ENCODE measurements at regions not wholly inside any gene's neighbourhood (a gene's known extent, or its start where the extent isn't known, plus 50 kb on each side); places are given as distances from the start of the nearest gene placed in this dataset.

- Histone ChIP-seq H2AFZ (ENCODE audit: low read depth, low read length, poor library complexity, severe bottlenecking) (no peak overlapping the region), H3K9me2 (ENCODE audit: insufficient read depth) (no peaks in the 10 kb centered on the region), H3K27me3 (ENCODE audit: insufficient read depth, low read length) (no peaks in the 10 kb centered on the region), H3K79me2 (ENCODE audit: insufficient read depth, low read length) (no peaks in the 10 kb centered on the region), H3K4me1 (ENCODE audit: control insufficient read depth in 1 of 2, insufficient read depth in 2 of 2, low read length in 2 of 2) (no peaks in the 10 kb centered on the region), H3K9me3 (ENCODE audit: control insufficient read depth in 1 of 2, insufficient read depth in 1 of 2, low read depth in 1 of 2, low read length in 2 of 2) (no peaks in the 10 kb centered on the region), H3K36me3 (ENCODE audit: control insufficient read depth in 1 of 2, insufficient read depth in 2 of 2, low read length in 2 of 2) (no peaks in the 10 kb centered on the region), H3K27ac (ENCODE audit: low read depth, low read length) (no peak overlapping the region), H3K9ac (ENCODE audit: low read length) (no peak overlapping the region), H3K4me2 (ENCODE audit: low read length) (no peak overlapping the region), H3K4me3 (replicated peaks in 1 of 2; ENCODE audit: low read depth in 1 of 2, low read length in 2 of 2) (no peak overlapping the region), H4K20me1 (ENCODE audit: insufficient read depth) (no peaks in the 10 kb centered on the region)
- ChIA-PET CTCF (interaction anchor here (1.8 kb wide), 1 partner anchor 13 kb away, joined by 8 read pairs; no protein-coding TSS in a partner anchor), POLR2A (no interaction called here), RAD21 (ENCODE audit: low non-redundant PET in 1 of 2, low total read pairs in 2 of 2, uncharacterized antibody in 2 of 2, unreplicated experiment in 2 of 2) (no interaction called here)
- no peak for ATAC-seq
- no TSS peak for BruUV-seq (replicated peaks)
- no peak for DNase-seq (ENCODE audit: low read depth, low spot score)
- intact Hi-C loops (cut with micrococcal nuclease), result no loop called here
- TF ChIP-seq SP1 (IDR thresholded peaks at IDR 0.05; ENCODE audit: low read depth), result no peak
- no peak for TF ChIP-seq JUND (IDR thresholded peaks at IDR 0.05)
- TF ChIP-seq CBX3 (IDR thresholded peaks at IDR 0.05; ENCODE audit: low read depth), result no peak
- TF ChIP-seq CEBPB (IDR thresholded peaks at IDR 0.05; ENCODE audit: low read depth), result no peak
- TF ChIP-seq FOSL1 (IDR thresholded peaks at IDR 0.05; ENCODE audit: low read depth), result no peak
- TF ChIP-seq, protein P1, sequence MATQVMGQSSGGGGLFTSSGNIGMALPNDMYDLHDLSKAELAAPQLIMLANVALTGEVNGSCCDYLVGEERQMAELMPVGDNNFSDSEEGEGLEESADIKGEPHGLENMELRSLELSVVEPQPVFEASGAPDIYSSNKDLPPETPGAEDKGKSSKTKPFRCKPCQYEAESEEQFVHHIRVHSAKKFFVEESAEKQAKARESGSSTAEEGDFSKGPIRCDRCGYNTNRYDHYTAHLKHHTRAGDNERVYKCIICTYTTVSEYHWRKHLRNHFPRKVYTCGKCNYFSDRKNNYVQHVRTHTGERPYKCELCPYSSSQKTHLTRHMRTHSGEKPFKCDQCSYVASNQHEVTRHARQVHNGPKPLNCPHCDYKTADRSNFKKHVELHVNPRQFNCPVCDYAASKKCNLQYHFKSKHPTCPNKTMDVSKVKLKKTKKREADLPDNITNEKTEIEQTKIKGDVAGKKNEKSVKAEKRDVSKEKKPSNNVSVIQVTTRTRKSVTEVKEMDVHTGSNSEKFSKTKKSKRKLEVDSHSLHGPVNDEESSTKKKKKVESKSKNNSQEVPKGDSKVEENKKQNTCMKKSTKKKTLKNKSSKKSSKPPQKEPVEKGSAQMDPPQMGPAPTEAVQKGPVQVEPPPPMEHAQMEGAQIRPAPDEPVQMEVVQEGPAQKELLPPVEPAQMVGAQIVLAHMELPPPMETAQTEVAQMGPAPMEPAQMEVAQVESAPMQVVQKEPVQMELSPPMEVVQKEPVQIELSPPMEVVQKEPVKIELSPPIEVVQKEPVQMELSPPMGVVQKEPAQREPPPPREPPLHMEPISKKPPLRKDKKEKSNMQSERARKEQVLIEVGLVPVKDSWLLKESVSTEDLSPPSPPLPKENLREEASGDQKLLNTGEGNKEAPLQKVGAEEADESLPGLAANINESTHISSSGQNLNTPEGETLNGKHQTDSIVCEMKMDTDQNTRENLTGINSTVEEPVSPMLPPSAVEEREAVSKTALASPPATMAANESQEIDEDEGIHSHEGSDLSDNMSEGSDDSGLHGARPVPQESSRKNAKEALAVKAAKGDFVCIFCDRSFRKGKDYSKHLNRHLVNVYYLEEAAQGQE (IDR thresholded peaks at IDR 0.05; ENCODE audit: low read depth), result no peak
- no peak for TF ChIP-seq EZH2phosphoT487 (IDR thresholded peaks at IDR 0.05; ENCODE audit: borderline replicate concordance)
- no peak for TF ChIP-seq EZH2 (IDR thresholded peaks at IDR 0.05)
- no peak for TF ChIP-seq YY1 (IDR thresholded peaks at IDR 0.05; ENCODE audit: extremely low read depth, insufficient replicate concordance, low read depth, low read length)
- no peak for TF ChIP-seq ATF3 (IDR thresholded peaks at IDR 0.05)
- TF ChIP-seq ZNF274 (IDR thresholded peaks at IDR 0.05; ENCODE audit: low read depth, low read length), result no peak
- no peak for TF ChIP-seq RAD21 (IDR thresholded peaks at IDR 0.05; ENCODE audit: low read depth)
- TF ChIP-seq TCF7L2 (IDR thresholded peaks at IDR 0.05; ENCODE audit: borderline replicate concordance, extremely low read depth, insufficient read depth, insufficient read length), result no peak
- TF ChIP-seq SRF (IDR thresholded peaks at IDR 0.05; ENCODE audit: low read depth), result no peak
- TF ChIP-seq, protein P2, sequence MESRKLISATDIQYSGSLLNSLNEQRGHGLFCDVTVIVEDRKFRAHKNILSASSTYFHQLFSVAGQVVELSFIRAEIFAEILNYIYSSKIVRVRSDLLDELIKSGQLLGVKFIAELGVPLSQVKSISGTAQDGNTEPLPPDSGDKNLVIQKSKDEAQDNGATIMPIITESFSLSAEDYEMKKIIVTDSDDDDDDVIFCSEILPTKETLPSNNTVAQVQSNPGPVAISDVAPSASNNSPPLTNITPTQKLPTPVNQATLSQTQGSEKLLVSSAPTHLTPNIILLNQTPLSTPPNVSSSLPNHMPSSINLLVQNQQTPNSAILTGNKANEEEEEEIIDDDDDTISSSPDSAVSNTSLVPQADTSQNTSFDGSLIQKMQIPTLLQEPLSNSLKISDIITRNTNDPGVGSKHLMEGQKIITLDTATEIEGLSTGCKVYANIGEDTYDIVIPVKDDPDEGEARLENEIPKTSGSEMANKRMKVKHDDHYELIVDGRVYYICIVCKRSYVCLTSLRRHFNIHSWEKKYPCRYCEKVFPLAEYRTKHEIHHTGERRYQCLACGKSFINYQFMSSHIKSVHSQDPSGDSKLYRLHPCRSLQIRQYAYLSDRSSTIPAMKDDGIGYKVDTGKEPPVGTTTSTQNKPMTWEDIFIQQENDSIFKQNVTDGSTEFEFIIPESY (IDR thresholded peaks at IDR 0.05; ENCODE audit: extremely low read depth, insufficient replicate concordance, low read length), result no peak
Observed at GRCh38 chr1:90147093-90147492, 152.2 kb downstream of the ZNF326 start.
